ENCODE measurements at regions not wholly inside any gene's neighbourhood (a gene's known extent, or its start where the extent isn't known, plus 50 kb on each side); places are given as distances from the start of the nearest gene placed in this dataset.

GRCh38 chr2:189254268-189254883, 74.8 kb upstream of the COL5A2 start:
- H4K5ac ChIP-seq (ENCODE audit: low read depth, low read length) = peak overlapping the region; percentile 7; the same call in 1 of the 2 replicates
- peak overlapping the region; percentile 82 for H2AK5ac ChIP-seq (ENCODE audit: low read depth, low read length)
- intact Hi-C loops (cut with micrococcal nuclease) = no loop called here
- H4K20me1 ChIP-seq (ENCODE audit: insufficient read depth, low read length) = no peaks in the 10 kb centered on the region
- H3K27ac ChIP-seq (ENCODE audit: insufficient read depth, low read length) = peak overlapping the region; percentile 61
- peak; percentile 71 for DNase-seq
- H3K14ac ChIP-seq (replicated peaks; ENCODE audit: low read depth, low read length) = peak overlapping the region; percentile 64
- H2BK15ac ChIP-seq (ENCODE audit: low read depth, low read length) = peak overlapping the region; percentile 77
- H3K4me1 ChIP-seq (ENCODE audit: control insufficient read depth, insufficient read depth, low read length) = peaks cover 13% of the 10 kb centered on the region
- H3K18ac ChIP-seq (ENCODE audit: low read depth, low read length) = peak overlapping the region; percentile 6
- no peak overlapping the region for H3K4me3 ChIP-seq (ENCODE audit: insufficient read depth, low read depth, low read length)
- H4K8ac ChIP-seq (ENCODE audit: low read depth in 2 of 2, low read length in 2 of 2) = peak overlapping the region; percentile 21 to 92
- H4K91ac ChIP-seq (ENCODE audit: insufficient read depth, low read depth, low read length) = peak overlapping the region; percentile 76
- WGBS, 2 experiments (ENCODE audit: extremely low coverage in 2 of 2, insufficient read length in 1 of 2) = 0% methylated on average over 1 of the region's 4 CpGs; no CpG with 5 or more reads in 1 of the 2 experiments
- H2BK120ac ChIP-seq (ENCODE audit: low read depth, low read length) = peak overlapping the region; percentile 94
- peak overlapping the region; percentile 84 for H2BK20ac ChIP-seq (ENCODE audit: low read depth, low read length)
- peak overlapping the region; percentile 73 for H3K23ac ChIP-seq (ENCODE audit: low read depth, low read length)
- no peaks in the 10 kb centered on the region for H3K36me3 ChIP-seq (ENCODE audit: control insufficient read depth, insufficient read depth, low read length)
- H3K79me1 ChIP-seq (ENCODE audit: low read depth in 1 of 2, low read length in 2 of 2) = peaks cover 0 to 6% of the 10 kb centered on the region in 2 experiments; a peak in 1 of 4 replicates
- peak overlapping the region; percentile 92 for H2AFZ ChIP-seq (replicated peaks; ENCODE audit: low read length, poor library complexity)
- 0 out of 2 replicates have a peak, but pooled peaks have one; percentile 5 for TF ChIP-seq BHLHE40 (IDR thresholded peaks at IDR 0.05; ENCODE audit: low read depth, low read length)
- no peak for TF ChIP-seq MXI1 (IDR thresholded peaks at IDR 0.05; ENCODE audit: borderline replicate concordance, low read depth, low read length)
- TF ChIP-seq CEBPB (IDR thresholded peaks at IDR 0.05; ENCODE audit: low read depth, low read length) = peak; percentile 69
- no peak for TF ChIP-seq MAFK (IDR thresholded peaks at IDR 0.05; ENCODE audit: low read depth, low read length)
- peak; percentile 36; the same call in 1 of the 2 replicates for TF ChIP-seq FOS (IDR thresholded peaks at IDR 0.05; ENCODE audit: low read depth, low read length)
- dilution Hi-C loops (cut with HindIII; ENCODE audit: low sequenced_read_pairs, unreplicated experiment) = no loop called here
- H3K9me3 ChIP-seq (ENCODE audit: control insufficient read depth, insufficient read depth, low read length) = no peaks in the 10 kb centered on the region
- H3K9ac ChIP-seq (ENCODE audit: low read depth, low read length) = peak overlapping the region; percentile 5; the same call in 1 of the 2 replicates
- ChIA-PET CTCF (no interaction called here), POLR2A (ENCODE audit: unreplicated experiment) (no interaction called here)
- peak overlapping the region; percentile 71 for H2AK9ac ChIP-seq (replicated peaks; ENCODE audit: low read depth, low read length, poor library complexity)
- in situ Hi-C loops (cut with MboI; ENCODE audit: low sequenced_read_pairs) = no loop called here
- peaks cover 7% of the 10 kb centered on the region for H3K9me1 ChIP-seq (ENCODE audit: insufficient read depth, low read length)
- peak overlapping the region; percentile 88 for H3K4ac ChIP-seq (ENCODE audit: low read depth, low read length)
- peak overlapping the region; percentile 5; the same call in 1 of the 2 replicates for H3K56ac ChIP-seq (ENCODE audit: extremely low read depth, insufficient read depth, low read length)
- peak; percentile 84 for ATAC-seq (ENCODE audit: low read depth)
- H3K4me2 ChIP-seq (ENCODE audit: low read depth, low read length) = peak overlapping the region; percentile 13
- H2BK5ac ChIP-seq (ENCODE audit: low read depth, low read length, poor library complexity, severe bottlenecking) = peak overlapping the region; percentile 92
- no peaks in the 10 kb centered on the region for H3K27me3 ChIP-seq (ENCODE audit: control insufficient read depth, insufficient read depth, low read length)
- BruUV-seq (replicated peaks) = no TSS peak

All from IMR-90 (cell line).